HG03342 (cell line): ENCODE measurements at regions not wholly inside any gene's neighbourhood (a gene's known extent, or its start where the extent isn't known, plus 50 kb on each side); places are given as distances from the start of the nearest gene placed in this dataset.
A peak's percentile ranks its signal among the peaks of the same experiment; 100 is the strongest.

Experiments used
- ATAC-seq: cut with Tn5 transposase; IDR thresholded peaks from one replicate; pipeline ENCODE4 v1.9.1; 2021; ENCODE audit warnings: mild to moderate bottlenecking, moderate library complexity; ENCODE audit not compliant: unreplicated experiment

- ATAC-seq, result no peak
Measured at GRCh38 chr11:82676483-82677094, 57.1 kb downstream of the FAM181B start.

GRCh38 chr11:82675838-82676237 is 57.8 kb downstream of the FAM181B start:
- no peak for ATAC-seq

- no peak for ATAC-seq
Measured at GRCh38 chr11:82673631-82674030, 60.0 kb downstream of the FAM181B start.

- ATAC-seq, result no peak
Measured at GRCh38 chr11:82671451-82671850, 62.2 kb downstream of the FAM181B start.

- ATAC-seq, result no peak
Measured at GRCh38 chr11:82663535-82663934, 70.1 kb downstream of the FAM181B start.

GRCh38 chr11:82653752-82654151 is 79.9 kb downstream of the FAM181B start:
- ATAC-seq, result no peak

- no peak for ATAC-seq
Measured at GRCh38 chr11:82639251-82639650, 94.4 kb downstream of the FAM181B start.

GRCh38 chr11:82636615-82637014 is 97.0 kb downstream of the FAM181B start:
- ATAC-seq, result no peak

GRCh38 chr11:82634091-82634490 is 99.6 kb downstream of the FAM181B start:
- ATAC-seq, result no peak

GRCh38 chr11:82631722-82632630 is 101.7 kb downstream of the FAM181B start:
- ATAC-seq, result peak; percentile 91

GRCh38 chr11:82610671-82611070 is 123.0 kb downstream of the FAM181B start:
- no peak for ATAC-seq

- no peak for ATAC-seq
Measured at GRCh38 chr11:82606738-82607137, 126.9 kb downstream of the FAM181B start.

- ATAC-seq, result no peak
Measured at GRCh38 chr11:82601711-82602110, 132.0 kb downstream of the FAM181B start.

- no peak for ATAC-seq
Measured at GRCh38 chr11:82599836-82600235, 133.8 kb downstream of the FAM181B start.

- no peak for ATAC-seq
Measured at GRCh38 chr11:82586581-82586980, 147.1 kb downstream of the FAM181B start.

- ATAC-seq, result no peak
Measured at GRCh38 chr11:82577246-82577645, 156.4 kb downstream of the FAM181B start.

GRCh38 chr11:82560836-82561235 is 172.8 kb downstream of the FAM181B start:
- ATAC-seq, result no peak

- ATAC-seq, result no peak
Measured at GRCh38 chr11:82559609-82560008, 174.1 kb downstream of the FAM181B start.

GRCh38 chr11:82557274-82557673 is 176.4 kb downstream of the FAM181B start:
- ATAC-seq, result peak; percentile 99

- ATAC-seq, result no peak
Measured at GRCh38 chr11:82556210-82556609, 177.5 kb downstream of the FAM181B start.

GRCh38 chr11:82546661-82547557 is 186.8 kb downstream of the FAM181B start:
- no peak for ATAC-seq
